Activated CD4-positive, alpha-beta memory T cell treated with anti-CD3 and anti-CD28 coated beads for 36 hours (primary cell): ENCODE measurements at regions not wholly inside any gene's neighbourhood (a gene's known extent, or its start where the extent isn't known, plus 50 kb on each side); places are given as distances from the start of the nearest gene placed in this dataset.

Experiments used
- CTCF ChIA-PET: fragments of 350-600 bp; sonication (Branson Sonifier 250); formaldehyde crosslinking; loops from one replicate; lab custom pipeline; 2021; ENCODE audit warnings: antibody characterized with exemption, inconsistent platforms; lab: Charles Lee
- POLR2A ChIA-PET: fragments of 350-600 bp; sonication (Branson Sonifier 250); formaldehyde crosslinking; loops from one replicate; lab custom pipeline; 2021; ENCODE audit warnings: antibody characterized with exemption; lab: Charles Lee
- DNase-seq: peaks from one replicate; pipeline ENCODE4 v3.0.0-alpha.2; 2020
- H3K27ac Mint-ChIP-seq: one replicate; pipeline ENCODE4 v1.8.0; 2021; ENCODE audit warnings: mixed read lengths
- H3K27me3 Mint-ChIP-seq: one replicate; pipeline ENCODE4 v1.8.0; 2021; ENCODE audit warnings: mixed read lengths
- H3K36me3 Mint-ChIP-seq: one replicate; pipeline ENCODE4 v1.8.0; 2021; ENCODE audit warnings: mixed read lengths
- H3K4me1 Mint-ChIP-seq: one replicate; pipeline ENCODE4 v1.8.0; 2021; ENCODE audit warnings: low read depth, mixed read lengths
- H3K4me3 Mint-ChIP-seq: one replicate; pipeline ENCODE4 v1.8.0; 2021; ENCODE audit warnings: mild to moderate bottlenecking, mixed read lengths
- H3K9me3 Mint-ChIP-seq: one replicate; pipeline ENCODE4 v1.8.0; 2021; ENCODE audit warnings: mixed read lengths
- intact Hi-C: fragments of 100-400 bp; cut with micrococcal nuclease; formaldehyde crosslinking; loops from one replicate; pipeline ENCODE4 v1.15.1; 2023

- Mint-ChIP-seq H3K36me3 (no peaks in the 10 kb centered on the region), H3K9me3 (peaks cover 3% of the 10 kb centered on the region), H3K4me1 (peaks cover 27% of the 10 kb centered on the region), H3K27ac (no peak overlapping the region), H3K4me3 (no peak overlapping the region), H3K27me3 (no peaks in the 10 kb centered on the region)
- intact Hi-C loops = no loop called here
- DNase-seq = no peak
- CTCF ChIA-PET = interaction anchor here (1.0 kb wide), 1 partner anchor 11 kb away, joined by 3 read pairs; no protein-coding TSS in a partner anchor
- POLR2A ChIA-PET = interaction anchor here (0.6 kb wide), 1 partner anchor 391 kb away, joined by 3 read pairs; no protein-coding TSS in a partner anchor
These were observed 210.2 kb downstream of the NCK2 start for GRCh38 chr2:105954891-105955290.

DNA sequence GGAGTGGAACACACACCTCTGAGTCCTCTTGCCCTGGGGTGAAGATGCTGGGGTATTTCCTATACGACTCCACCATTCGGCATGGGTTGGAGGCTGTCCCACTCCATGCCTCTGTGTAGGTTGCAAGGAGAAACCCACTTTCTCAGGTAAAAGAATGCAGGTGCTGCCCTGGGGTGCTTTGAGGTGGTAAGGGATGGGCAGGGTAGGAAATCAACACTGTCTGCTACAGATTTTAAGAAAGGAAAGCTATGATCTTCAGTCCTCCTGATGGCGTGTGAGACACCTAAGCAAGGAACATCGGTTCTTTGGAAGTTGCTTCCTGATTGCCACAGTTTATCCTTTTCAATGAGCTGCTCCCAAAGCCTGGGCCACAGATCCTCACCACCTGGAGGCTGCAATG, 209.2 kb downstream of the NCK2 start:
- no peak for DNase-seq
- H3K4me3 Mint-ChIP-seq = no peak overlapping the region
- ChIA-PET CTCF (no interaction called here), POLR2A (no interaction called here)
- peaks cover 29% of the 10 kb centered on the region for H3K4me1 Mint-ChIP-seq
- no peaks in the 10 kb centered on the region for H3K36me3 Mint-ChIP-seq
- H3K27me3 Mint-ChIP-seq = no peaks in the 10 kb centered on the region
- intact Hi-C loops = no loop called here
- no peak overlapping the region for H3K27ac Mint-ChIP-seq
- H3K9me3 Mint-ChIP-seq = peaks cover 3% of the 10 kb centered on the region

DNA sequence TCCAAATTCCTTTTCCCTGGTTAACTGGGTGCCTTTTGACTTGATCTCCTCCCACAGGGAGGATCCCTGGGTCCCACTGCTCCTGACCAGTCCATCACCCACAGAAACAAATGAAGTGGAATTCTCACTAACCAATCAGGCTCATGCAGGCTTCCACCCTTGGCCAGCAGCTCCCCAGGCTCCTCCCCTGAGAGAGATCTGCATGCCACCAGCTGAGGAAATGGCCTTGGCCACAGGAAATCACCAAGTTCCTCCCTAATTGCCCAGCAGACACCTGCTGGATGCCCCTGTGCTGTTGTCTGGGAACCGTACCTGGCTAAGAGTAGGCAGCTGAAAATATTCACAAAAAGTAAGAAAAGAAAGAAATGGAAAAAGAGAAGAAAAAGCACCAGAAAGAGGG, 207.4 kb downstream of the NCK2 start:
- Mint-ChIP-seq H3K27ac (no peak overlapping the region), H3K27me3 (no peaks in the 10 kb centered on the region), H3K4me1 (peaks cover 29% of the 10 kb centered on the region), H3K4me3 (no peak overlapping the region), H3K9me3 (no peaks in the 10 kb centered on the region), H3K36me3 (no peaks in the 10 kb centered on the region)
- ChIA-PET CTCF (interaction anchor here (0.6 to 1.5 kb wide), 4 partner anchors 9 to 303 kb away, joined by 3 read pairs; no protein-coding TSS in a partner anchor), POLR2A (no interaction called here)
- DNase-seq = no peak
- intact Hi-C loops = no loop called here

- ChIA-PET POLR2A (no interaction called here), CTCF (interaction anchor here (1.1 to 1.5 kb wide), 2 partner anchors 10 to 22 kb away, joined by 3 read pairs; no protein-coding TSS in a partner anchor)
- no peak for DNase-seq
- Mint-ChIP-seq H3K4me1 (peaks cover 29% of the 10 kb centered on the region), H3K27ac (no peak overlapping the region), H3K27me3 (no peaks in the 10 kb centered on the region), H3K9me3 (no peaks in the 10 kb centered on the region), H3K4me3 (no peak overlapping the region), H3K36me3 (no peaks in the 10 kb centered on the region)
- intact Hi-C loops = no loop called here
These were observed 206.6 kb downstream of the NCK2 start for GRCh38 chr2:105951384-105951694.

DNA sequence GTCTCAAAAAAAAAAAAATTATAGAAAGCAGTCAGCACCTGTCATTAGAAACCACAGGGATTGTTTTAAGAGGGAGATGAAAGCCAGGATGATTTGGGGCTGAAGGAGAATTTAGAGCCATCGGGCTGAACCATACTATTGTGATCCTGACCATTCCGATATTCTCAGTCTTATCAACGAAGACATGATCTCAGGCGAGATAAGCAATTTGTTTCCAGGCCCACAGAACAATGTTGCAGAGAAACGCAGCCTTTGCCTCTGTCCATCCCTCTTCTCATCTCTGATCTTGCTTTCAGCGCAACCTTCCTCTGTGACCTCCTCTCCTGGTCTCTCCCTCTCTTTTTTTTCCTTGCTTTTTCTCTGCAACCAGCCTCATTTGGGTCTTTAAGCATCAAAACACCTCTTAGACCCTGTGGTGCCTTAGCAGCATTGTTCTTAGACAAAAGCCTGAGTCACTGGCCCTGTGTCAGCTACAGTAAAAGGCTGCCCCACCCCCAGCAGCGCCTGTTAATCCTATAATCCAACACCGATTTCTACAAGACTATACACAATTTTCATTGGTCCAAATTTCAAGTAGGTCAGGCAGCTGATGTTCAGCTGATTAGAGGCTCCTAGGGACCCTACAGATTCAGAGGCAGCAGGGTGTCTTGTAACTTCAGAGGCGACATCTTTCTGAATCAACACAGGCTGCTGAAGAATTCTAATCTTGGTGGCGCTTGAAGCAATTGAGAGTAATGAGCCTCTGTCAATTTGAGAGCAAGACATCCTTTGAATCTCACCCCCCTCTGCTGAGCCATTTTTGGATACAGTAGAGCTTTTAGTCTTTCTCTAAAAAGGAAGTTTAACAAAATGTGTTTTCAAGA, 206.0 kb downstream of the NCK2 start:
- no peak for DNase-seq
- ChIA-PET CTCF (no interaction called here), POLR2A (no interaction called here)
- H3K4me1 Mint-ChIP-seq = peaks cover 29% of the 10 kb centered on the region
- H3K9me3 Mint-ChIP-seq = no peaks in the 10 kb centered on the region
- peak overlapping the region; percentile 20 for H3K27ac Mint-ChIP-seq
- H3K36me3 Mint-ChIP-seq = no peaks in the 10 kb centered on the region
- no peaks in the 10 kb centered on the region for H3K27me3 Mint-ChIP-seq
- H3K4me3 Mint-ChIP-seq = no peak overlapping the region
- intact Hi-C loops = no loop called here

DNA sequence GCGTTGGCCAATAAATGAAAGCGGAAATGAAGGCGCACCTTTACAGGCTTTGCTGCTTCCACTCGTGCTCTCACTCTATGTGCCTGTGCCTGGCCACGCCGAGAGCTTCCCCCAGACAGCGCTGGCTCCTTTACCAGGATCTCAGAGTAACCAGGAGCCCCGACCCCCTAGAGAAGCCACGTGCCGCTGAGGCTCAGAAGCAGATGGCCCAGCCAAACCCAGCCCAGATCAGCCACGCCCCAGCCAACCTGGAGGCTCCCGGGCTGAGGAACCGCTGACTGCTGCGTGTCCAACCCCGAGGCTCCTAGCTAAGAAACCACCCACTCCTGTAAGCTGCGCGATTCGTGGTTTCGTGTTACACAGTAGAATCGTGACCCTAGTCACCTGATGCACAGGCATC, 199.3 kb downstream of the NCK2 start:
- Mint-ChIP-seq H3K27ac (no peak overlapping the region), H3K27me3 (no peaks in the 10 kb centered on the region), H3K4me1 (no peaks in the 10 kb centered on the region), H3K4me3 (no peak overlapping the region), H3K36me3 (peaks cover 4% of the 10 kb centered on the region), H3K9me3 (peaks cover 11% of the 10 kb centered on the region)
- POLR2A ChIA-PET = no interaction called here
- CTCF ChIA-PET = interaction anchor here (0.7 kb wide), 1 partner anchor 154 kb away, joined by 3 read pairs; no protein-coding TSS in a partner anchor
- no peak for DNase-seq
- intact Hi-C loops = no loop called here
